ENCODE measurements at regions not wholly inside any gene's neighbourhood (a gene's known extent, or its start where the extent isn't known, plus 50 kb on each side); places are given as distances from the start of the nearest gene placed in this dataset.
"Not testable (repeated sequence)": the region's sequence is repeated elsewhere in the genome, so short reads cannot be mapped to it uniquely, and the experiment has no call there.

- DNase-seq: no peak
Measured at GRCh38 chr17:77558846-77559626, 399.5 kb upstream of the TNRC6C start.

DNA sequence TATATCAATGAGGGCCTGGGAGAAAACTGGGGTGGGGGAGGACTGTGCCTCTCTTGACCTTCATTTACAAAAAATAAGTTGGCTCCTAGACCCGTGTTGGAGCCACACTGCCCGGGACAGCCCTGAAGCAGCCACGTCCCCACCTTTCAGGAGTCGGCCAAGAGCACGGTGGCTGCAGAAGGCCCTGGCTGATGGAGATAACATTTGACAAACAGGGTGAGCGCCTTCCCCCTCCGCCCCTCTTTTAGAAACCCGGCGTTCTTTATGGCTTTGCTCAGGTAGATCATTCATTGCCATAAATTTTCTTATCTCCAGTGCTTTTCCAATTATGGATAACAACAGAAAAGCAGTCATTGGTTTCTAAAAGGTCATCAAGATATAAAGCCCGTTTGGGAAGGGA, 398.1 kb upstream of the TNRC6C start:
- DNase-seq: no peak

- no peak for DNase-seq
Measured at GRCh38 chr17:77560841-77561240, 397.7 kb upstream of the TNRC6C start.

GRCh38 chr17:77562361-77562760, 396.1 kb upstream of the TNRC6C start:
- not testable (repeated sequence) for DNase-seq

GRCh38 chr17:77563439-77564102, 394.9 kb upstream of the TNRC6C start:
- DNase-seq: no peak

GRCh38 chr17:77564278-77564920, 394.1 kb upstream of the TNRC6C start:
- no peak for DNase-seq

DNA sequence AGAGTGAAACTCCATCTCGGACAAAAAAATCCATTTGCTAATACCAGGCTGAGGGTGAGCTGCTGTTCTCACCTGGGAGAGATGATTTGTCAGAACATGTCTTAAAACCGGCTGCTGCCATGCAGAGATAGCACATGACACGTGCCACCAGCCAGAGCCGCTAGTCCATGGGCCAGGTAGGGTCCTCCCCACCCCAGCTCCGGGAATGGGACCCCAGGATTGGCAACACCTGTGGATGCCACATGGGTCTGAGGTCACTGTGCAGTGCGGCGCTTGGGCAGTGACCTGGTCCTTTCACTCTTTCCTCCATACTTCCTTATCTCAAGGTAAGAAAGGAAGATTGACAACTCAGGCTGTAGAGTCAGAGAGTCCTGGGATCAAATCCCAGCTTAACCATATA, 393.3 kb upstream of the TNRC6C start:
- no peak for DNase-seq

DNA sequence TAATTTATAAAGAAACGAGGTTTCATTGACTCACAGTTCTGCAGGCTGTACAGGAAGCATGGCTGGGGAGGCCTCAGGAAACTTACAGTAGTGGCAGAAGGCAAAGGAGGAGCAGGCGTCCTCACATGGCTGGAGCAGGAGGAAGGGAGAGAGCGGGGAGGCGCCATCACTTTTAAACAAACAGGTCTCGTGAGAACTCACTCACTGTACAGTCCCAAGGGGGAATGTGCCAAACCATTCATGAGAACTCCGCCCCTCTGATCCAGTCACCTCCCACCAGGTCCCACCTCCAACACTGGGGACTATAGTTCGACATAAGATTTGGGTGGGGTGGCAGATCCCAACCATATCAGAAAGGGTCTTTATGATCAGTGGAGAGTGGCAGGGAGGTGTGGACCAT, 392.4 kb upstream of the TNRC6C start:
- DNase-seq: no peak

DNA sequence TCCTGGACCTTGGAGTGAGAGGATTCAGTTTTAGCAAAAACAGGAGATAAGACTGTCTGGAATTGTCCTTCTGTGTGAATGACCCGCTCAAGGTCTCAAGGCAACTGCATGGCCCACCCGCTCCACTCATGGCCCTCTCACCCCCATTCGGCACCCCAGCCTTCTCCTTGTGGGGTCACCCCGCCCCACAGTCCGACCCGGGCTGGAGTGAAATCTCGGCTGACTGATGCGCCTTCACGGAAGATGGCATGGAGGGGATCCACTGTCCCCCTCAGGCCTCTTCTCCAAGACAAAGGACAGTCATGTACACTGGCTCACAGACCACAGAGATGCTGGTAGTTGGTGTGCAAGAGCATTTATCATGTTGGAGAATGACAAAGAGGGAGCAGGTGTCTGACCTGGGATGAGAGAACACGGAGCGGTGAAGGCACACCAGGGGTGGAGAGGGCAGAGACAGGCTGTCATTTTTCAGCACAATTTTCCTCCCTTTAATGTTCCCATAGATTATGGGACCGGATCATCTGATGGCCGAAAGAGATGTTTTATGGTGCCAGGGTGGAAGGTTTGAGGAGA, 391.9 kb upstream of the TNRC6C start:
- DNase-seq: no peak

DNA sequence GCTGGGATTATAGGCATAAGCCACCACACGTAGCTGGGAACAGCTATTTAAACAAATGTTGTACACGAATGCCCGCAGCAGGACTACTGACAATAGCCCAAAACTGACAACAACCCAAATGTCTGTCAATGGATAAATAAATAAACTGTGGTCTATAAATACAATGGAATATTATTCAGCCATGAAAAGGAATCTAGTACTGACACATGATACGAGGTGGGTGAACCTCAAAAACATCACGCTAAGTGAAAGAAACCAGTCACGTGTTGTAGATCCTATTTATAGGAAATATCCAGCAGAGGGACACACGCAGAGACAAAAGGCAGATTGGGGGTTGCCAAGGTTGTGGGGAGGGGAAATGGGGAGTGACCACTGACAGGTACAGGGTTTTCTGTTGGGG, 390.0 kb upstream of the TNRC6C start:
- no peak for DNase-seq

GRCh38 chr17:77569846-77570564, 388.5 kb upstream of the TNRC6C start:
- DNase-seq: no peak

DNA sequence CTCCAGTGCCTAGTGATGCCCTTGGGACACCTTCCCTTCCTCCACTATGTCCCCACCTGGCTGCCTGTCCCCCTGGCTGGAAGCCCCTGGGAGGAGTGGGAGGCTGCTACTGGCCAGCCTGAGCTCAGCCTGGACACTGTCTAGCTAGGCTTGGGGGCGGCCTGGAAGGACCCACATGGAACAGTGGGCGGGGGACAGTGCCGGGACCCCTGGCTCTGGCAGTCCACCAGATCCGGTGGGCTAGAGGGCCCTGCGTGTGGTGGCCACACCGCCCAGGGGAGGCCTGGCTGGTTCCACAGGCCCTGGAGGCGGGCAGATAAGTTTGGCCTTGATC, 388.0 kb upstream of the TNRC6C start:
- no peak for DNase-seq

DNA sequence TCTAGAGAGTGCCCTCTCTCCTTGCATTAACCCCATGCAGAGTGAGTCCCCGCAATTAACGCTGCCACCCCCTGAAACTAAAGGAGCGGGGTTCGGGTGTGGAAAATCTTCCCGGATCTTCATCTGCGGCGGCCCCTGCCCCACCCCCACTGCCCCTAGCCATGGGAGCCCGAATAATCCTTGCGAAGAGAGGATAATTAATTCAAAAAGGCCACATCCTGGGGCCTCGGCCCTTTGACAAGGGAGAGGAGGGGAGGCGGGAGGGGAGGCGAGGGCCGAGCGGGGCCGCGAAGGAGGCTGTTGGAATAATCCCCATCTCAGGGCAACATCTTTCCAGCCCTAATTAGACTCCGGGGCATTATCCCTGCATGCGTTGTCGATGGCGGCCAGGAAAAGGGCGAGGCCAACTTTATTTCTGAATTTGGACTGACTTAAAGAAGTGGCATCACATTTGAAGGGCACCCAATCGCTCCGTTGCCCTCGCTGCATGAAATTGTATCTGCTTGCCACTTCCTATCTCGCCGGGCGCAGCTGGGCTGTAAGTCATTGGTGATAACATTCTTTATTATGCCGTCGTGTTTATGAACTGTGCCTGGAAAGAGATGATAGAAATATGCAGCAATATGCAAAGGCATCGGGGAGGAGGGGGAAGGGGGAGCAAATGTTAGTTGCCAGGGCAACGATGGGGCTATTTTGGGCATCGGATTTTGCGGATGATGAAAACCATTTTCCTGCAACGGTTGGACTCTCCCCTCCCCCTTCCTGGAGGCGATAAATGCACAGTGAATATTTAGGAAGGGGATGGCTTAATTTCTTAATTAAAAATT, 387.1 kb upstream of the TNRC6C start:
- DNase-seq: peak in 1 of 5 donors; percentile 10

GRCh38 chr17:77572065-77572601, 386.4 kb upstream of the TNRC6C start:
- DNase-seq: no peak

- no peak for DNase-seq
Measured at GRCh38 chr17:77572851-77573250, 385.7 kb upstream of the TNRC6C start.

- no peak for DNase-seq
Measured at GRCh38 chr17:77577491-77577890, 381.0 kb upstream of the TNRC6C start.

DNA sequence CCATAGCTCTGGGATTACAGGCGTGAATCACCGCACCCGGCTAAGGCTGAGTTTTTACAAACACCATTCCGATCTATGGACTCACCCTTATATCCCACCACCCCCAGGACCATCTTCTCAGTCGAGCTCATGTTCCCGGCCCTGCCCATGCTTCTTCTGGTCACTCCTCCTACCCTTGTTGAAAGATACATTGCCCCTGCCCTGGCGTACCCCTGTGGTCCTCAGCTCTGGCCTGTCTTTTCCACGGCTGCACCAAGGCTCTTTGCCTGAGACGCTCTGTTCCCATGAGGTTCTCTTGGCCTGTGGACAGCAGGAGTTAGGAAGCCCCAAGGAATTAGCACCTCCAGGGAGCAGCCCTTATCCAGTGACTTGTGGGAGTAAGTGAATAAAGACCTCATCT, 379.4 kb upstream of the TNRC6C start:
- DNase-seq: no peak

- peak in 1 of 5 donors; percentile 23 for DNase-seq
Measured at GRCh38 chr17:77579682-77580081, 378.8 kb upstream of the TNRC6C start.

GRCh38 chr17:77580531-77581270, 377.8 kb upstream of the TNRC6C start:
- no peak for DNase-seq

DNA sequence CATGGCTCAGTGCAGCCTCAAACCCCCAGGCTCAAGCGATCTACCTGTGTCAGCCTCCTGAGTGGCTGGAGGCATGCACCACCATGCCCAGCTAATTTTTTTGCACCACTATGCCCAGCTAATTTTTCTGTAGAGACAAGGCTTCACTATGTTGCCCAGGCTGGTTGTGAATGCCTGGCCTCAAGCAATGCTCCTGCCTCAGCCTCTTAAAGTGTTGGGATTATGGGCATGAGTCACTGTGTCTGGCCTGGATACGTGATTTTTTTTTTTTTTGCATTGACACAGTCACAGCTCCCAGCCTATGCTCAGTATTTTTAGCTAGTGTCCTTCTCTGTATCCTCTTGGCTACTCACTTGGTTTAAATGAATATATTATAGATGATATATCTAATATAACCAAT, 377.0 kb upstream of the TNRC6C start:
- no peak for DNase-seq
